GM19397 (cell line): ENCODE measurements at regions not wholly inside any gene's neighbourhood (a gene's known extent, or its start where the extent isn't known, plus 50 kb on each side); places are given as distances from the start of the nearest gene placed in this dataset.

Experiments used
- ATAC-seq: cut with Tn5 transposase; IDR thresholded peaks from one replicate; pipeline ENCODE4 v1.9.1; 2021; ENCODE audit warnings: mild to moderate bottlenecking, moderate library complexity; ENCODE audit not compliant: unreplicated experiment

DNA sequence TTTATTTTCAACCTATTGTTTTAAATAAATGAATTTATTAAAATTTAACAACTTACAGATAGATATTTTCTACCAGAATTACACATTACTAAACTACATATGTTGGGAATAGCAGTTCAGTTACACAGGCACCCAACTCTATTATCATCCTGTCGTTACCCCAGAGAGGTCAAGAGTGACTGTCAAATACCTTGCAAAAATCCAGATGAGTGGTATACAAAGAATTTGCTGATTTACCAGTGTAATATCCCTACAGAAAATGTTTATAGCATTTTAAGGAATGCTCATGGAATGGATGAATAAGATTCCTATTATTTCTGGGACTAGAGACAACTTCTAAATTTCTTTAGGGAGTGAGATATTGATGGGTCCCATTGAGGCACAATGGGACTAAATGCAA lies 300.7 kb upstream of the RGS18 start:
- no peak for ATAC-seq

DNA sequence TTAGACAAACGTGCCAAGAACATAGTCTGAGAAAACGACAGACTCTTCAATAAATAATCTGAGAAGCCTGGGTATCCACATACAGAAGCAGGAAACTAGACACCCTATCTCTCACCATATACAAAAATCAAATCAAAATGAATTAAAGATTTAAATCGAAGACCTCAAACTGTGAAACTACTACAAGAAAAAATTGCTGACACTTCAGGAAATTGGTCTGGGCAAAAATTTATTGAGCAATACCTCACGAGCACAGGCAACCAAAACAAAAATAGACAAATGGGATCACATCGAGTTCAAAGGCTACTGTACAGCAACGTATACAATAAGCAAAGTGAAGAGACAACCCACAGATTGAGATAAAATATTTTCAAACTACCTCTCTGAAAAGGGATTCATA lies 292.8 kb upstream of the RGS18 start:
- no peak for ATAC-seq

DNA sequence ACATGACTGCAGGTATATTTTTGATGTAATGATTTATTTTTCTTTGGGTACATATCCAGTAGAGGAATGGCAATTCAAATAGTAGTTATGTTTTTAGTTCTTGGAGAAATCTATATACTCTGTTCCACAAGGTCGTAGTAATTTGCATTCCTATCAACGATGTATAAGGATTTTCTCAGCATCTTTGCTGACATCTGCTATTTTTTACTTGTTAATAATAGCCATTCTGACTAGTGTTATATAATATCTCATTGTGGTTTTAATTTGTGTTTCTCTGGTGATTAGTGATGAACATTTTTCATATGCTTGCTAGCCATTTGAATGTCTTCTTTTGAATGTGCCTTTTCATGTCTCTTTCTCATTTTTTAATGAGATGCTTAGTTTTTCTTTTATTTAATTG lies 292.1 kb upstream of the RGS18 start:
- ATAC-seq, result no peak

DNA sequence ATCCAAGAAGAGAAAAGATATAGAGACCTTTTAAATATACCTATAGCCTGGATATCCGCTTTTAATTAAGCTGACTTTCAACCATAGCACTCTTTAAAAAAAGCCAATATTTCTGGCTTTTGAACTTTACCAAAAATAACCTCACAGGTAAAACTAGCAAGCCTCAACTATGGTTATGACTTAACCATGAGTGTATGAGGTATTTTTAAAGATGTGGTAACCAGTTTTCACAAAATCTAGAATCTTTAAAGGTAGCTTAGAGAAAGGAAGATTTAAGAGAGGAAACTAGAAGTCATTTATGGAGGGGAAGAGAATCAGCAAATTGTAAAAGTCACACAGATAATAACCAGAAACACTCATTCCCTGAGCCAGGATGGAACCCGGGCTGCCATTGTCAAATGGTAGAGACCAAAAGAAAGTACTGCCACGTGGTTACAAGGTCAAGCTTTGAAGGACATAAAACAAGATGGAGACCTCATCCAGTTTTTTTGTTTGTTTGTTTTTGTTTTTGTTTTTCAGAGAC lies 288.4 kb upstream of the RGS18 start:
- ATAC-seq, result no peak

DNA sequence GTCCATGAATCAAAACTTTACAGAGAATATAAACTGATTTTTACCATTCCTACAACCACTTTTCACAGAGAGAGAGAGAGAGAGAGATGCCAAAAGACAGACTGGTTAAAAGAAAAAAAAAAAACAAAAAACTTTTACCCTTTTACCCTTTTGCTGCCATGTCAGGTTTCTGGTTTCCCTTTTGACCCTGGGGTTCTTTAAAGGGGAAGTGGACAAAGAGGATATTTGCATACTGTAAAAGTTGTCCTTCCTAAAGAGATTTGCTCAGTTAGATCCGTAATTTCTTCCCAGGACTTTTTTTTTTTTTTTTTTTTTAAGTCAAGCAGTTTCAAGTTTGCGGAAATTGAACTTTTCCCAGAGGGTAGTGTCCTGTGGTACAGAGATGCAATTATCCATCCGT lies 287.8 kb upstream of the RGS18 start:
- peak; percentile 53 for ATAC-seq

DNA sequence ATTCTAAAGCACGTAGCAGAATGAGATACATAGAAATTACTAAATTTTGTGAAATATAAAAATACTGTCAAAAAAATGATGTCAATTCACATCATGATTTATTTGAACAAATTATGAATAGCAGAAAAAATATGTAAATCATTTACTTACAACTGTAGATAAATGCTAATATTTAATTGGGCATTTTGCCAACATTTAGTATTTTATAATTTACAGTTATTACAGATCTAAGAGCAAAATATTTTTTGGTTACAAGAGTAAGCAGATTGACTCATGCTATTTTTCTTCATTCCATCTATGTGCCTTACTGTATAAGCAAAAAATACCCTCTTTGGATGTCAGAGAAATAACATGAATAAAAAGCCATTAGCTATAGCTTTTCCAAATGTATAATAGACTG lies 282.3 kb upstream of the RGS18 start:
- no peak for ATAC-seq

DNA sequence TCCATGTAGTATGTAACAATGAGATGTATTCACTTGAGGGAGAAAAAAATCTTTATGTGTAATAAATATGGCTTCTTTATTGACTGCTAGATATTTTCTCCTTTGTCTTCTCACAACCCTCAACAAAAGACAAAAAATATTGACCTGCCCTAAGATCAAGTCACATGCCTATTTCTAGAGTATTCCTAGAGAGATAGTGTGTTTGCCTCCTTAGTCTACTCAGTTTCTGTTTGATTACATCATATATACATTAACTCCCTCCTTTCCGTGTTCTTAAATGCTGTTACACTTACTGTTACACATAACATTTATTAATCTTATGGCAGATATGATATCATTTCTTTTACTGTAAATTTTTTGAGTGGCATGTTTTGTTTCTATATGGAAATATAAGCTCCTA lies 281.6 kb upstream of the RGS18 start:
- no peak for ATAC-seq

DNA sequence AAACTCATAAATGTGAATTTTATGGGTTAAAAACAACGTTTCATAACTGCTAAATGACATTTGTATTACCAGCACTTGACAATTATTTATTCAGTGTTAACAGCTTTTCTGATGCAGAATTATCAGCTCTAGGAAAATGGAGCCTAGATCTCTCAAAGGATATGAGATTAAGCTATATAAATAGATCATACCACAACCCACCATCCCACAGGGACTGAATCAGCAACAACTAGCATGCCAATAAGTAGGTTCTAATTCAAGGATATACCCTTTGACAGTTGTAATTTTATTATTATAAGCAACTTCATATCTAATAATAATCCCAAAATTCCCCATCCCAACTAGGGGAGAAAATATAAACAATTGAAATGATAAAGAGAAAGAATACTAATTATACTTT lies 275.4 kb upstream of the RGS18 start:
- no peak for ATAC-seq

DNA sequence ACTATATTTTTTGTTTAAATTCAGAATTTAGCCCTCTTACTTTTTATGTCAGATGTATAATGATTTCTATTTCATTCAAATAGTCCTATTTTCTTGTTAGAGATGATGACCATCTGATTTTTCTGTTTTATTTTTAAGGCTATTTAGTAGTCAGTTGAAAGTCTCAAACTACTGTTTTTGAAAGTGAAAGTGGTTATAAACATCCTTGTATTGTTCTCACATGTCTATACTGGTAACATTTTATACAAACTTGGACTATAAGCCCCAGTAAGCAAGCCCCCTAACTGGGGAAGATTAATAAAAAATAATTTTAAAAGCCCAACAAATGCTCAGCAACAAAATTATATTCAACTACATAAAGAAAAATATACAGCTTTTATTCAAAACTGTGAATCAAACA lies 271.3 kb upstream of the RGS18 start:
- ATAC-seq, result no peak

DNA sequence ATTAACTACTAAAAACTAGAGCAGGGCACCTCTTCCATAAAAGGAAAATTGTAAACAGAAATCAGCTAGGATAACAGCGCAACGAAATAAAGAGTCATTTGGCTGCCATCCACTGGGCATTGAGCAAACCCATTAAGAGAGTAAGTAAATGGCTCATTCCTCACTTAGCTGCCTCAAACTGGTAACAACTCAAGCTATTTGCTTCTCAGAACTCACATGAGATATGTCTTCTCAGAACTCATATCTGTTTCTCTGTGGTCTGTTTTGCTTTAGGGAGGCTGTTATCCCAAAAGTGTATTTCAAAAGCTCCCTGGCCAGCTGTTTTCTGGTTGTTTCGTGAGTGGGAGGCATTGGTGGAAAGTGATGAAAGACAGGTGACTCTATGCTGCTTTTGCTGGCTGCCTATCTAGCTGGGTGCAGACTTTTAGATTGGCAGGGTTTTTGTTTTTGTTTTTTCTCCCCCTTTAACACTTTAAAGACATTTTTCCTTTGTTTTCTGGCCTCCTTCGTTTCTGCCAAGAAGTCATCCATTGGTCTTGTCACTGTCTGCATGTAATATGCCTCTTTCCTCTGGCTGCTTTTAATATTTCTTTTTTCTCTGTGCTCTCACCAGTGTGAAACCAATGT lies 269.2 kb upstream of the RGS18 start:
- no peak for ATAC-seq

DNA sequence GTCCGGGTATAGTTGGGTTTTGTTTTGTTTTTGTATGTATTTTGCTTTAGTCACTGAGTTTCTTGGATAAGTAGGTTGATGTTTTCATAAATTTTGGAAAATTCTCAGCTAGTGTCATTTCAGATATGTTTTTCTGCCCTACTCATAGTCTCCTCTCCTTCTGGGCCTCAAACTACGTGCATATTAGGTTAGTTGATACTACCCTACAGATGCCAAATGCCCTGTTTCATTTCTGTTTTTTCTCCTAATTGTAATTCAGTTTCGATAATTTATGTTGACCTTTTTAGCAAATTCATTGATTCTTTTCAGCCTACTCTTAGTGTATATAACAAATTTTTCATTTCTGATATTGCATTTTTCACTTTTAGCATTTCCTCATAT lies 268.6 kb upstream of the RGS18 start:
- no peak for ATAC-seq

DNA sequence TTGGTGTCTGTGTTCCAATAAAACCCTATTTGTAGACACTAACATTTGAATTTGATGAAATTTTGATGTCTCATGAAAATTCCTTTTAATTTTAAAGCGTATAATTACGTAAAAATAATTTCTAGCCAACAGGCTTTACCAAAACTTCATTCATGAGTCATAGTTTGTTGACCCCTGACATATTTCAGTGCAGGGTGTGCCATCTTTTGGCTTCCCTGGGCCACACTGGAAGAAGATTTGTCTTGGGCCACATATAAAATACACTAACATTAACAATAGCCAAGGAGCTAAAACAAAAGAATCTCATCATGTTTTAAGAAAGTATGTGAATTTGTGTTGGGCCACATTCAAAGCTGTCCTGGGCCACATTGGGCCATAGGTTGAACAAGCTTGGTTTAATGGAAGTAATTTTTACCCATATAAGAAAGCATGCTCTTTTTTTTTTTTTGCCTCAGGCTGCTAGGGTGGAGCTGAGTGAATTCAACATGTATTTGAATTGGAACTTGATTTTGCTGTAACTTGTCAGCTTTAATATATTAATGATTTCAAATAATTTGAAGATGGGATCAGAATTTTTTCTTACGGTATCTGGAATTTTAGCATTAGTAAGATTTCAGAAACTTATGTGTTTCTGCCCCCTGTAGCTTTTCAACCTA lies 267.7 kb upstream of the RGS18 start:
- no peak for ATAC-seq

DNA sequence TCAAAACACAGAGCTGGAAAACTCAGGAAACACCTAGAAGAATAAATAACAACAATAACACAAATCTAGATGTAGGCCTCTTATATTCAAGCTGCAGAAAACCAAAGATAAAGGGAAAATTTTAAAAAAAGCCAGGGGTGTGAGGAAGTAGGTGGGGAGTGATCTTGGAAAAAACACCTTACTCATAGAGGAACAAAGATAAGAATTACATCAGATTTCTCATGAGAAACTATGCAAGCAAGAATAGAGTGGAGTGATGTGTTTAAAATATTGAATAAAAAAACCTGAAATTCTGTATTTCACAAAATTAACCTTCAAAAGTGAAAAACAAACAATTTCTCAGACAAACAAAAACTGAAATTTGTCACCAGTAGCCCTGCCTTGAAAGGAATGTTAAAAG lies 265.5 kb upstream of the RGS18 start:
- ATAC-seq, result no peak

DNA sequence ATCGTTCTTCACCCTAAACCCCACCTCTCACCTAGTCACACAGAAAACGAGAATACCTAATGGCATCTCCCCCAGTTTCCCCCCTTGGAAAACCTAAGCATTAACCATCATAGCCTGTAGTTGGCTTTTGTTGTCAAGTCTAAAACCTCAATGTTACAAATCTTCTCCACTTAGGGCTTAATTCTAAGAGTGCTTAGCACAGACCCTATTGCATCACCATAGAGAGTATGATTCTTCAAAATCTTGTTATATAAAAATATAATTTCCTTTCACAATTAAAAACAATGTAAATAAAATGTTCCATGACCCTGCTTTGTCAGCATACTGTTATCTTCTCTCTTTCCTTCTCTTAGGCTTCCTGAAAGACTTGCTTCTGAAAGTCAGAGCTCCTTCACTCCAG lies 263.2 kb upstream of the RGS18 start:
- no peak for ATAC-seq

DNA sequence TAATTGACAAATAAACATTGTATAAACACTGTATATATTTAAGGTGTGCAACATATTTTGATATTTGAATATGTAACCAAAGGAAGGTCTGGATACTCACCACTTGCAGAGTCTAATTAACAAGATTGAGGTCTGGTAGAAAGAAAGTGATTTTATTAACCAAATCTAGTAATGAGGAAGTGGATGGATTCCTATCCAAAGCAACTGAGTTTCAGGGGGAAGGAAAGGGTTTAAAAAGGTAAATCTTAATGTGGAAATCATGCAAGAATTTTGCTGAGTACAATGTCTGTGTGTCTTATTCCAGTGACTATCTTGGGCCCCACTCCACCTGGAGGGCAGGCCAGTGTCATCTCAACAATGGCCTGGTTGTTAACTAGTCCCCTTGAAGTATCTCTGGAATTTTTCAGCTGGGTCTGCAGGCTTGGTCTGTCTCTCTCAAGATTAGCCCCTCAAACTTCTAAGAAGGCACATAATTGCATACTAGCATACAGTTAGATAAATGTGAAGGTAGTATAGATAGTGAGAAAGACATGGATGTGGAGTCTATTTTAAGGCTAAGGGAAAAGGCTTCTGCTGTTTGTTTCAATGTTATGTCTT lies 262.7 kb upstream of the RGS18 start:
- no peak for ATAC-seq

DNA sequence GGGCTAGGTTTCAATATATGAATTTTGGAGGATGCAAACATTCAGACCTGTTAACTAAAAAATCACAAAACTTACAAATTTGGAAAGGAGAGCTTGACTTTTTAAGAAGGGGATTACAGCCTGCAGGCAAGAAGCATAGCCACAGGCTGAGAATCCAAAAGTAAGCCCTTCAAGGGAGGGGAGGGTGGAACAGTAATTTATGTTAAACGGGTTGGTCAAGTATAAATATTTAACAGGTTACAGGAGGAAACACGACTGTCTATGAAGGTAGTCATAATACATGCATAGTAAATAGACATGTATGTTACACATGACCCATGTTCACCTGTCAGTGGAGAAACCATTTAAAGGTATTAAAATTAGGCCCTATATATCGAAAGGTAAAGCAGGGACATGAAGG lies 261.1 kb upstream of the RGS18 start:
- ATAC-seq, result no peak

DNA sequence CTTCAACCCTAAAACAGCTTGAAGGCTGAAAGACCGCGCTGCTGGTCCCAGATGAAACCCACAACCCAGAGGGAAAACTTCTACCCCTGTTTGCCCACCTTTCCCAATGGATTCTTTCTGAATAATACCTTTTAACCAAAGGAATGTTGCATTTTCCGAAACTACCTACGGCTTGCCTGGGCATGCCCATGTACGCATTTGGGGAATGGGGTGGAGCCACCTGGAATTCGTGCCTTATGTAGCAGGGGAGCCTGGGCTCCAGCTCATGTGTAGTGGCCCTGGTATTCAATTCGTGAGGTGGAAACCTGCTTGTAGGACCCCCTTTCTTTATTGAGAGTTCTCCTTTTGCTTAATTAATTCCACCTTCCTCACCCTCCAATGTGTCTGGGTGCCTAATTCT lies 256.6 kb upstream of the RGS18 start:
- no peak for ATAC-seq

DNA sequence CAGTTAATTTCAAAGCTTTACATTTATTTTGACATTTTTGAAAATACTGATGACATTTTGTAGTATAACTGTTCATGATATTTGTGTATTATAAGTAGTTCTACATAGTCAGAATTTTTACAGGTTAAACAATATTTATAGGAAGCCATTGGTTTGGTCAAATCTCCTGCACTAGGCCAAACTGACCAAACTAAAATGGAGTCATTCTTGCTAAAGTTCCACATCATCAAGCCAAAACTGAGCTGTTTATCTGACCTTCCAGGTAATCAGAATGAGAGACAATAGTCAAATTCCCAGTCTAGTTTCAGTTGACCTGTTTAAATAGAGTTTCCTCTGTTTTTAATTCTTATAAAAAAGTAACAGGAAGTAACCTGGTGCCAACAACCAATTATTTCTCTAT lies 253.3 kb upstream of the RGS18 start:
- no peak for ATAC-seq

DNA sequence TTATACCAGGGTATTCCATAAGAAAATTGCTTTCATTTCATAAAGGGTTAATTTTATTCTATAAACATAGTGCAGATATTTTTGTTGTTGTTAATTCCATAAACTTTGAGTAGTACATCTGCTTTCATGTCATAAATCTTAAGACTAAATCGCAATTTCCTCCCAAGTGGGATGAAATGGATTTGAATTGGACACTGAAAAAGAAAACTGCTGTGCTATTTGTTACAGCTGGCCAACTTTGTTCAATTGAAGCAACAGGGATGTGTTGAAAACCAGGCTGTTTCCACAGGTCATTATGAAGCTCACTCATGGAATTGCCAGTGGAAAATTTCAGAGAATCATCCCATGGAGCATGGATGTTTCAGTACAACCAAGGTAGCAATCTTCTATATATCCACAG lies 252.5 kb upstream of the RGS18 start:
- no peak for ATAC-seq

DNA sequence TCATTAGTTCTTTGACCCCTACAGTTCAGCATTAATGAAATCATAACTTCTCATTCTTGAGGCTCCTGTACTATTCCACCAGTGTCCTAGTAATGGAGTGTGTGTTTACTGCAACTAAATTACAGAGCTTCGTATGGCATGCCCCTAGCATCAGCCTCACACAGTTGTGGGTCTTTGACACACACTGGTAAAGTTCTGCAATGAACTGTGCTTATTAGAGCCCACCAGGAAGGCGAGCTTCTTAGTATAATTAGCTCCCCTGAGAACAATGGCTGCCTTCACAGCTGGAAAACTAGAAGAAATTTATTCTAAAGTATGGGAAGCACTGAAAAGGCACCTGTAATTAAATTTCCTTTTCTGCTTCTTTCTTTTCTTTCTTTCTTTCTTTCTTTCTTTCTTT lies 251.1 kb upstream of the RGS18 start:
- ATAC-seq, result no peak

DNA sequence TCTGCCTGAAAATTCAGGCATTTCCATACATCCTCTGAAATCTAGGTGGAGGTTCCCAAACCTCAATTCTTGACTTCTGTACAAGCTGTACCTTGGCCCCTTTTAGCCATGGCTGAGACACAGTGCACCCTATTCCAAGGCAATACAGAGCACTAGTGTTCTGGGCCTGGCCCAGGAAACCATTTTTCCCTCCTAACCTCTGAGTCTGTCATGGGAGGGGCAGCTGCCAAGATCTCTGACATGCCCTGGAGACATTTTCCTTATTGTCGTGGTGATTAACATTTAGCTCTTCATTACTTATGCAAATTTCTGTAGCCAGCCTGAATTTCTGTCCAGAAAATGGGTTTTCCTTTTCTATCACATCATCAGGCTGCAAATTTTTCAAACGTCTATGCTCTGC lies 248.0 kb upstream of the RGS18 start:
- ATAC-seq, result no peak

DNA sequence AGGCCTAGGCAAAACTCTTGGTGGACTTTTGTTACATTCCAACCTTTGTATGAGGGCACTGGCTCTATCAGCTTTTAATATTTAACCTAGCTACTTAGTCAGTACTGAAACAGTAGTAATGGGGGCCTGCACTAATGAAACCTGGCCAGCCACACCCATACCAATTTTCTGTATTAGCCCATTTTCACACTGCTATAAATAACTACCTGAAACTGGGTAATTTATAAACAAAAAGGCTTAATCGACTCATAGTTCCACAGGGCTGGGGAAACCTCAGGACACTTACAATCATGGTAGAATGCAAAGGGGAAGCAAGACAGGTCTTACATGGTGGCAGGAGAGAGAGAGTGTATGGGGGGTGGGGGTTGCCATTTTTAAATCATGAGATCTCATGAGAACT lies 245.7 kb upstream of the RGS18 start:
- ATAC-seq, result peak; percentile 66
